B cell (primary cell): ENCODE measurements at regions not wholly inside any gene's neighbourhood (a gene's known extent, or its start where the extent isn't known, plus 50 kb on each side); places are given as distances from the start of the nearest gene placed in this dataset.
A peak's percentile ranks its signal among the peaks of the same experiment; 100 is the strongest.

Source experiments
- ATAC-seq: fragments of 200-7000 bp; cut with Tn5 transposase; one replicate; pipeline ENCODE4 v1.10.0; 2021; ENCODE audit warnings: low read depth, mild to moderate bottlenecking, moderate number of reproducible peaks, moderate library complexity
- CTCF ChIA-PET: fragments of 350-600 bp; sonication (Branson Sonifier 250); formaldehyde crosslinking; loops from one replicate; lab custom pipeline; 2021; ENCODE audit warnings: antibody characterized with exemption, inconsistent platforms; lab: Charles Lee
- POLR2A ChIA-PET: fragments of 350-600 bp; sonication (Branson Sonifier 250); formaldehyde crosslinking; loops from one replicate; lab custom pipeline; 2021; ENCODE audit warnings: antibody characterized with exemption; lab: Charles Lee
- DNase-seq: peaks from one replicate; pipeline ENCODE4 v3.0.0; 2013
- H2AFZ ChIP-seq: 2 replicates; pipeline ENCODE4 v1.6.1; 2012; ENCODE audit warnings: mild to moderate bottlenecking, low read depth, low read length; ENCODE audit not compliant: insufficient read depth, poor library complexity, severe bottlenecking
- H3K27ac ChIP-seq, 2 donors: 1 replicate in 1 of 2; 2 replicates in 1 of 2; pipeline ENCODE4 v1.5.1; 2012 to 2013; ENCODE audit warnings: low read length in 2 of 2, mild to moderate bottlenecking in 2 of 2, moderate library complexity in 1 of 2
- H3K27me3 ChIP-seq, 4 experiments: fragments of 200-600 bp in 1 of 4; sonication (generic) in 1 of 4; replicated peaks in 1 of 4; 1 replicate in 2 of 4; 2 replicates in 2 of 4; pipeline versions ENCODE4 v1.6.1 to v1.7.0; 2013 to 2016; ENCODE audit warnings: low read length in 3 of 4, mild to moderate bottlenecking in 2 of 4, mixed read lengths in 1 of 4, moderate library complexity in 1 of 4; ENCODE audit not compliant: insufficient read depth in 4 of 4, control insufficient read depth in 3 of 4; ENCODE audit errors: control extremely low read depth in 1 of 4
- H3K36me3 ChIP-seq, 2 experiments: replicated peaks in 1 of 2; 1 replicate in 1 of 2; 2 replicates in 1 of 2; pipeline versions ENCODE4 v1.6.1 to v1.7.1; 2013; ENCODE audit warnings: low read length in 1 of 2; ENCODE audit not compliant: insufficient read depth in 2 of 2, control insufficient read depth in 1 of 2; ENCODE audit errors: control extremely low read depth in 1 of 2, extremely low read depth in 1 of 2
- H3K4me1 ChIP-seq, 2 donors: fragments of 200-600 bp in 1 of 2; sonication (generic) in 1 of 2; 1 replicate in 1 of 2; 2 replicates in 1 of 2; pipeline versions ENCODE4 v1.5.1 to v1.6.1; 2013 to 2017; ENCODE audit warnings: low read length in 2 of 2; ENCODE audit not compliant: control insufficient read depth in 2 of 2, insufficient read depth in 2 of 2
- H3K4me2 ChIP-seq: replicated peaks from 2 replicates; pipeline ENCODE3; 2012; ENCODE audit warnings: mild to moderate bottlenecking, low read depth, low read length; ENCODE audit not compliant: poor library complexity, severe bottlenecking
- H3K4me3 ChIP-seq, 5 experiments: fragments of 200-600 bp in 1 of 5; sonication (generic) in 1 of 5; 1 replicate in 3 of 5; 2 replicates in 2 of 5; pipeline versions ENCODE4 v1.5.1 to v1.7.0; 2011 to 2016; ENCODE audit warnings: low read length in 4 of 5, mild to moderate bottlenecking in 4 of 5, low read depth in 2 of 5, control low read depth in 1 of 5, moderate library complexity in 1 of 5; ENCODE audit not compliant: insufficient read depth in 1 of 5; ENCODE audit errors: control extremely low read depth in 1 of 5, extremely low read depth in 1 of 5
- H3K79me2 ChIP-seq: fragments of 200-600 bp; sonication (generic); one replicate; pipeline ENCODE4 v1.6.0; 2016; ENCODE audit warnings: low read length; ENCODE audit not compliant: control insufficient read depth, insufficient read depth
- H3K9ac ChIP-seq: fragments of 200-600 bp; sonication (generic); 2 replicates; pipeline ENCODE4 v1.6.1; 2017; ENCODE audit warnings: mild to moderate bottlenecking, low read length, moderate library complexity
- H3K9me3 ChIP-seq, 3 donors: one replicate each; pipeline versions ENCODE4 v1.6.1 to v1.7.1; 2013; ENCODE audit warnings: low read length in 2 of 3; ENCODE audit not compliant: control insufficient read depth in 2 of 3, insufficient read depth in 1 of 3; ENCODE audit errors: control extremely low read depth in 1 of 3
- H4K20me1 ChIP-seq: 2 replicates; pipeline ENCODE4 v1.6.0; 2012; ENCODE audit warnings: mild to moderate bottlenecking, low read length; ENCODE audit not compliant: insufficient read depth, control insufficient read depth, poor library complexity, severe bottlenecking
- H3K27ac Mint-ChIP-seq: one replicate; pipeline ENCODE4 v1.8.0; 2021; ENCODE audit warnings: mixed read lengths
- H3K27me3 Mint-ChIP-seq: one replicate; pipeline ENCODE4 v1.8.0; 2021; ENCODE audit warnings: mixed read lengths
- H3K4me1 Mint-ChIP-seq: one replicate; pipeline ENCODE4 v1.8.0; 2021; ENCODE audit warnings: mixed read lengths
- H3K4me3 Mint-ChIP-seq: one replicate; pipeline ENCODE4 v1.8.0; 2021; ENCODE audit warnings: mixed read lengths
- H3K9me3 Mint-ChIP-seq: one replicate; pipeline ENCODE4 v1.8.0; 2022; ENCODE audit warnings: mixed read lengths; ENCODE audit not compliant: insufficient read depth
- CTCF ChIP-seq: fragments of 200-600 bp; IDR thresholded peaks from one replicate; pipeline ENCODE4 v1.8.0; 2022; ENCODE audit warnings: antibody characterized with exemption, mild to moderate bottlenecking
- EZH2 ChIP-seq: IDR thresholded peaks from 2 replicates; pipeline ENCODE4 v1.6.1; 2012; ENCODE audit warnings: borderline replicate concordance, low read depth, mild to moderate bottlenecking, moderate library complexity, low read length; ENCODE audit not compliant: insufficient read depth, poor library complexity, severe bottlenecking
- WGBS: methylation state at CpG from one replicate; pipeline ENCODE4 v1.1.5; 2013; ENCODE audit warnings: missing lambda C conversion rate; ENCODE audit not compliant: insufficient coverage; 5-methylcytosine and 5-hydroxymethylcytosine counted together
- intact Hi-C: fragments of 100-400 bp; cut with micrococcal nuclease; formaldehyde crosslinking; loops from one replicate; pipeline ENCODE4 v1.10.0; 2022

- Mint-ChIP-seq H3K9me3 (no peaks in the 10 kb centered on the region), H3K27ac (peak overlapping the region; percentile 92), H3K4me1 (peaks cover 30% of the 10 kb centered on the region), H3K4me3 (peak overlapping the region; percentile 80), H3K27me3 (no peaks in the 10 kb centered on the region)
- Histone ChIP-seq H3K9ac (peak overlapping the region; percentile 45), H3K9me3 (peaks cover 0 to 7% (median 1%) of the 10 kb centered on the region in 3 donors), H3K4me3 (peak overlapping the region in 4 of 5 experiments; percentile 12 to 57 (median 34)), H3K79me2 (no peaks in the 10 kb centered on the region), H3K27ac (peak overlapping the region; percentile 66 to 77), H4K20me1 (no peaks in the 10 kb centered on the region), H3K27me3 (no peaks in the 10 kb centered on the region), H2AFZ (peak overlapping the region; percentile 59), H3K36me3 (no peaks in the 10 kb centered on the region), H3K4me1 (peaks cover 21 to 32% of the 10 kb centered on the region in 2 donors), H3K4me2 (peak overlapping the region; percentile 78)
- ChIA-PET CTCF (interaction anchor here (0.6 to 7.3 kb wide), 62 partner anchors 8 to 1628 kb away, joined by 3 to 93 read pairs (median 6); partner anchors contain the start of genes EEA1, MRPL42 and NUDT4), POLR2A (interaction anchor here (1.3 to 2.1 kb wide), 4 partner anchors 58 to 479 kb away, joined by 3 to 6 read pairs (median 6); partner anchors contain the start of genes EEA1 and MRPL42)
- WGBS, result 0% methylated on average over 3 of the region's 4 CpGs
- intact Hi-C loops, result loop anchor here (1.0 to 5.0 kb wide), 9 partner anchors 17 to 515 kb away; partner anchors contain the start of gene MRPL42
- ATAC-seq (peak; percentile 87), DNase-seq (peak; percentile 81)
- no peak for TF ChIP-seq CTCF
- no peak for TF ChIP-seq EZH2
Observed at GRCh38 chr12:92987846-92988621, 58.9 kb upstream of the EEA1 start.
